CD4-positive, CD25-positive, alpha-beta regulatory T cell (primary cell): ENCODE measurements at regions not wholly inside any gene's neighbourhood (a gene's known extent, or its start where the extent isn't known, plus 50 kb on each side); places are given as distances from the start of the nearest gene placed in this dataset.

ENCODE experiments used
- ATAC-seq, 2 donors: fragments of 150-1000 bp; cut with Tn5 transposase; one replicate each; pipeline ENCODE4 v1.10.0; 2021; ENCODE audit warnings: low read depth in 2 of 2, moderate number of reproducible peaks in 2 of 2, moderate library complexity in 1 of 2
- DNase-seq, 3 donors: peaks; one replicate each; pipeline versions ENCODE4 v3.0.0 to v3.0.0-alpha.2; 2012 to 2022; ENCODE audit warnings: mixed read lengths in 1 of 3
- H3K27ac ChIP-seq: one replicate; pipeline ENCODE4 v1.7.0; 2013; ENCODE audit warnings: mild to moderate bottlenecking, low read length; ENCODE audit not compliant: insufficient read depth, poor library complexity, severe bottlenecking
- H3K27me3 ChIP-seq: one replicate; pipeline ENCODE4 v1.7.0; 2013; ENCODE audit warnings: low read length; ENCODE audit not compliant: control insufficient read depth, insufficient read depth
- H3K36me3 ChIP-seq: one replicate; pipeline ENCODE4 v1.7.0; 2013; ENCODE audit warnings: mild to moderate bottlenecking, low read length, moderate library complexity; ENCODE audit not compliant: control insufficient read depth, insufficient read depth
- H3K4me1 ChIP-seq: 2 replicates; pipeline ENCODE4 v1.7.0; 2013; ENCODE audit warnings: mild to moderate bottlenecking, low read length; ENCODE audit not compliant: insufficient read depth, control insufficient read depth, poor library complexity, severe bottlenecking
- H3K4me3 ChIP-seq: one replicate; pipeline ENCODE4 v1.7.0; 2013; ENCODE audit warnings: low read depth, mild to moderate bottlenecking, low read length, moderate library complexity
- H3K9me3 ChIP-seq, 2 experiments: 1 replicate in 1 of 2; 2 replicates in 1 of 2; pipeline ENCODE4 v1.7.0; 2013; ENCODE audit warnings: low read length in 2 of 2, mild to moderate bottlenecking in 1 of 2, moderate library complexity in 1 of 2; ENCODE audit not compliant: control insufficient read depth in 2 of 2
- H3K27ac Mint-ChIP-seq, 3 donors: one replicate each; pipeline ENCODE4 v1.8.0; 2020 to 2022; ENCODE audit warnings: mild to moderate bottlenecking in 3 of 3, mixed read lengths in 3 of 3, moderate library complexity in 2 of 3
- H3K27me3 Mint-ChIP-seq: one replicate; pipeline ENCODE4 v1.8.0; 2022; ENCODE audit warnings: mild to moderate bottlenecking, mixed read lengths
- H3K36me3 Mint-ChIP-seq: one replicate; pipeline ENCODE4 v1.8.0; 2020; ENCODE audit warnings: mixed read lengths
- H3K4me1 Mint-ChIP-seq, 4 donors: one replicate each; pipeline ENCODE4 v1.8.0; 2020 to 2022; ENCODE audit warnings: mixed read lengths in 4 of 4, mild to moderate bottlenecking in 1 of 4
- H3K4me3 Mint-ChIP-seq, 4 donors: one replicate each; pipeline ENCODE4 v1.8.0; 2020 to 2022; ENCODE audit warnings: mild to moderate bottlenecking in 4 of 4, mixed read lengths in 4 of 4, moderate library complexity in 3 of 4
- H3K9me3 Mint-ChIP-seq, 7 donors: one replicate each; pipeline ENCODE4 v1.8.0; 2020 to 2022; ENCODE audit warnings: mixed read lengths in 7 of 7, mild to moderate bottlenecking in 3 of 7, moderate library complexity in 2 of 7

GRCh38 chr21:16624479-16625118 is 888.2 kb upstream of the CXADR start:
- Mint-ChIP-seq H3K4me3 (no peak overlapping the region), H3K36me3 (no peaks in the 10 kb centered on the region), H3K27ac (no peak overlapping the region), H3K9me3 (peaks cover under 1 to 14% (median 1%) of the 10 kb centered on the region in 7 donors), H3K27me3 (no peaks in the 10 kb centered on the region), H3K4me1 (no peaks in the 10 kb centered on the region)
- Histone ChIP-seq H3K36me3 (no peaks in the 10 kb centered on the region), H3K4me3 (no peak overlapping the region), H3K4me1 (no peaks in the 10 kb centered on the region), H3K27ac (no peak overlapping the region), H3K27me3 (no peaks in the 10 kb centered on the region), H3K9me3 (peaks cover 0 to 2% of the 10 kb centered on the region in 2 experiments)
- DNase-seq, result no peak
- ATAC-seq, result no peak

DNA sequence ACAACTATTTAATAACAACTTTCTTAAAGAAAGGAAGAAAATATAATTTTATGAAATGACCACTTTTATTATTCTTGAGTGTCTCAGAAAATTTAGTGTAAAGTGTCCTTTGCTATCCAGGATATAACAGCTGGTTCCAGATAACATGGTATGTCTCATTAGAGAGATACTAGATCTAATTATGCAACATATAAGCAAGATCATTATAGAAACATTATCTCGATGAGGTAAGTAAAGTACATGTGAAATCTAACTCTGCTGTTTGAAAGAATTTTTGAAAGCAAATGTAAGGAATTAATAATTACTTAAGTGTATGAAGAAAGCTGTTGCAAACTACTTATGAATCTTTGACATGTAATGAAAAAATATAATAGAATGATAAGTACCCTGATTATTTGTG is 887.4 kb upstream of the CXADR start:
- H3K9me3 ChIP-seq, result peaks cover 0 to 2% of the 10 kb centered on the region in 2 experiments
- H3K4me3 Mint-ChIP-seq, result no peak overlapping the region
- H3K27me3 Mint-ChIP-seq, result no peaks in the 10 kb centered on the region
- ATAC-seq (no peak), DNase-seq (no peak)
- H3K36me3 Mint-ChIP-seq, result no peaks in the 10 kb centered on the region
- no peak overlapping the region for H3K27ac Mint-ChIP-seq
- H3K27ac ChIP-seq, result no peak overlapping the region
- peaks cover 0 to 12% (median 1%) of the 10 kb centered on the region in 7 donors for H3K9me3 Mint-ChIP-seq
- H3K27me3 ChIP-seq, result no peaks in the 10 kb centered on the region
- no peaks in the 10 kb centered on the region for H3K36me3 ChIP-seq
- H3K4me1 ChIP-seq, result no peaks in the 10 kb centered on the region
- H3K4me3 ChIP-seq, result no peak overlapping the region
- no peaks in the 10 kb centered on the region for H3K4me1 Mint-ChIP-seq

DNA sequence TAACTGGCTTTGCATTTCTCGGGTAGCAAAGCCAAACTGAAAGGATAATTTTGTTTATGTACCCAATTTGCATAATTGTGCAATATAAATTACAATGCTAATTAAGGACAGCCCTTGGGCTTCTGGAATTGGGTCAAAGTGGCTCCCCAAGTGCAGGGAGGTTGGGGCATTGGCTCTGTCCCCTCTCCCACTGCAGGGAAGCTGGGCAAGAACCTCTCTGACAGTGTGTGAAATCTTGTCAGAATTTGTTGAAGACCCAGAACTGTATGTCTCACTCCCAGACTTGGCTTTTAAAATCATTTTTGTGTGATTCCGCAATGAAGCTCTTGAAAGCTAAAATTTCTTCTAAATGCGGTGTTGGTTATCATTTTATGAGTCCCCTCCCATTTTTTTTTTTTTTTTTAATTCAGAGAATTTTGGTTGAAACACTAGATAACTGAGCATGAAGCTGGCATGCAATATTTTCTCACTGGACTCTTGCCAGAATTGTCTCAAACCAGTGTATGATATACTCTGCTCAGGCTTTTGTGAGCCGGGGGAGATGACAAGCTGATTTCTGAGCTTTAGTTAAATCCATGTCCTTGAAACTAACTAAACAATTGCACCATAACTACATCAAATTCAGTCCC is 878.9 kb upstream of the CXADR start:
- no peak overlapping the region for H3K27ac ChIP-seq
- H3K9me3 ChIP-seq, result peaks cover 0 to 2% of the 10 kb centered on the region in 2 experiments
- no peaks in the 10 kb centered on the region for H3K27me3 ChIP-seq
- no peaks in the 10 kb centered on the region for H3K27me3 Mint-ChIP-seq
- no peak overlapping the region for H3K4me3 Mint-ChIP-seq
- no peak overlapping the region for H3K4me3 ChIP-seq
- H3K4me1 ChIP-seq, result no peaks in the 10 kb centered on the region
- H3K4me1 Mint-ChIP-seq, result no peaks in the 10 kb centered on the region
- peaks cover 0 to 10% (median 6%) of the 10 kb centered on the region in 7 donors for H3K9me3 Mint-ChIP-seq
- H3K36me3 ChIP-seq, result no peaks in the 10 kb centered on the region
- no peak for ATAC-seq
- H3K36me3 Mint-ChIP-seq, result no peaks in the 10 kb centered on the region
- H3K27ac Mint-ChIP-seq, result no peak overlapping the region
- DNase-seq, result no peak

- Mint-ChIP-seq H3K4me1 (no peaks in the 10 kb centered on the region), H3K4me3 (no peak overlapping the region), H3K9me3 (peaks cover 0 to 13% (median 6%) of the 10 kb centered on the region in 7 donors), H3K27me3 (no peaks in the 10 kb centered on the region), H3K27ac (no peak overlapping the region), H3K36me3 (no peaks in the 10 kb centered on the region)
- Histone ChIP-seq H3K9me3 (no peaks in the 10 kb centered on the region), H3K36me3 (no peaks in the 10 kb centered on the region), H3K27me3 (no peaks in the 10 kb centered on the region), H3K4me3 (no peak overlapping the region), H3K4me1 (no peaks in the 10 kb centered on the region), H3K27ac (no peak overlapping the region)
- DNase-seq (no peak), ATAC-seq (no peak)
Observed at GRCh38 chr21:16634515-16634914, 878.3 kb upstream of the CXADR start.

DNA sequence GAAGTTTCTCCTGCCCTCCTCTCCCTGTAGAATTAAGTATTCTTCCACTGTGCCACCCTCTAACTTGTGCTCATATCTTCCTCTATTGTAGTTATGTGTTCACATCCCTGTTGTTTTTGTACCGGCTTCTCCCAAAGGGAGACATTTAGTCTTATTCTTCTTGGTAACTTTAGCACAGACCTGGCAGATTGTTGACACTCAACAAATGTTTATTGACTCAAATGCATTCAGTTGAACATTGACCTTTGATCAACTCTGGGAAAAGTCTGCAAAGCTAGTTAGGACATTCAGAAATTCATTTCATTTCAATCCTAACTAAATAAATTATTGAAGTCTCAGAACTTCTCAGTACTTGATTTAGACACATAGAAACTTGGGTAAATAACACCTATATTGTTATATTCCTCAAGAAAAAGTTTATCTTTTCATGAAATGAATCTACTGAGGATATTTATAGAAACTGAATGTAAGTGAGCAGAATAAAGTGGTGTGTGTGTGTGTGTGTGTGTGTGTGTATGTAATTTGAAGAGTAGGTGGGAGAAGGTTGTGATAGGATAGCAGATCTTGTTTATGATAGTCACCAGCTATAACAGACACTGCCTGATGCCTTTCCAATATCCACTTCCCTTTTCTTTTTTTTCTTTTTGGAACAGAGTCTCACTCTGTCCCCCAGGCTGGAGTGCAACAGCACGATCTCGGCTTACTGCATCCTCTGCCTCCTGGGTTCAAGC is 872.4 kb upstream of the CXADR start:
- Histone ChIP-seq H3K4me3 (no peak overlapping the region), H3K9me3 (no peaks in the 10 kb centered on the region), H3K27me3 (no peaks in the 10 kb centered on the region), H3K27ac (no peak overlapping the region), H3K36me3 (no peaks in the 10 kb centered on the region), H3K4me1 (no peaks in the 10 kb centered on the region)
- Mint-ChIP-seq H3K4me3 (no peak overlapping the region), H3K27me3 (no peaks in the 10 kb centered on the region), H3K4me1 (no peaks in the 10 kb centered on the region), H3K36me3 (no peaks in the 10 kb centered on the region), H3K9me3 (peaks cover 2 to 13% (median 6%) of the 10 kb centered on the region in 7 donors), H3K27ac (no peak overlapping the region)
- no peak for ATAC-seq
- no peak for DNase-seq

DNA sequence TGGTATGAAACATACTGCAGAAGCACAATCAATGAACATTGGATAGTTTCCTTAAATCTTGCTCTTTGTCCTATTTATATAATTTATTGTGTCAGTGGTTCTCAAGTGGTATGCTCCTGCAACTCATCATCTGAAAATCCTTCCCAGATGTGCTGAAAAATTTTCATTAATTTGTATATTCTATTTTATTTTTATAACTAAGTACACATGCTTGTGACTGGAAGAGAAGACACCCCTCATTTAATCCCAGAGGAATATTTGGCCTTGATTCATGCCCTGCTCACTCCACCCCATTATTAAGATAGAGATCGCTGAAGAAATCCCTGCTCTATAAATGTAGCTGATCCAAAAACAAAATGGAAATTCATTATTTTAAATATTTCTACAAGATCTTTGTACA is 870.5 kb upstream of the CXADR start:
- H3K27me3 Mint-ChIP-seq, result no peaks in the 10 kb centered on the region
- peaks cover 5 to 13% (median 7%) of the 10 kb centered on the region in 7 donors for H3K9me3 Mint-ChIP-seq
- H3K4me3 ChIP-seq, result no peak overlapping the region
- no peaks in the 10 kb centered on the region for H3K27me3 ChIP-seq
- no peak overlapping the region for H3K27ac ChIP-seq
- no peak for ATAC-seq
- peaks cover 0 to under 1% of the 10 kb centered on the region in 2 experiments for H3K9me3 ChIP-seq
- DNase-seq, result no peak
- no peaks in the 10 kb centered on the region for H3K4me1 Mint-ChIP-seq
- H3K27ac Mint-ChIP-seq, result no peak overlapping the region
- H3K4me1 ChIP-seq, result no peaks in the 10 kb centered on the region
- H3K36me3 Mint-ChIP-seq, result no peaks in the 10 kb centered on the region
- no peaks in the 10 kb centered on the region for H3K36me3 ChIP-seq
- H3K4me3 Mint-ChIP-seq, result no peak overlapping the region

DNA sequence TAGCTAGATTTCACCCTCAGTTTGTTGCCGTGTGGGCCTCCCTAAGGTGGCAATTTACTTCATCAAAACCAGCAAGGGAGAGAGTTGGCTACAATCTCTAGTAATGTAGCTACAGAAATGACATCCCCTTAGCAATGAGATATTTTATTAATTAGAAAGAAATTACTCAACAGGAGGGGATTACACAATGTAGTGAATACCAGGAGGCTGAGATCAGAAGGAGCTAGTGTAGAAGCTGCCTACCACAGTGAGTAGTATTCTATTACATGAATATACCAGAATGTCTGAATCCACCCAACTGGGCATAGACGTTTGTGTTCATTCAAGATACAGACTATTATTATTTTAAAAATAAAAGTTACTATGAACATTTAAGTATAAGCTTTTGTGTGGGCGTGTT is 868.2 kb upstream of the CXADR start:
- DNase-seq, result no peak
- no peak overlapping the region for H3K4me3 Mint-ChIP-seq
- peaks cover 0 to 2% of the 10 kb centered on the region in 2 experiments for H3K9me3 ChIP-seq

More for the DNA sequence above, 868.2 kb upstream of the CXADR start:
- Mint-ChIP-seq H3K4me1 (no peaks in the 10 kb centered on the region), H3K27ac (no peak overlapping the region), H3K27me3 (no peaks in the 10 kb centered on the region), H3K36me3 (no peaks in the 10 kb centered on the region), H3K9me3 (peaks cover 5 to 18% (median 11%) of the 10 kb centered on the region in 7 donors)
- Histone ChIP-seq H3K27me3 (no peaks in the 10 kb centered on the region), H3K4me1 (no peaks in the 10 kb centered on the region), H3K4me3 (no peak overlapping the region), H3K36me3 (no peaks in the 10 kb centered on the region), H3K27ac (no peak overlapping the region)
- no peak for ATAC-seq
